ENCODE measurements at regions not wholly inside any gene's neighbourhood (a gene's known extent, or its start where the extent isn't known, plus 50 kb on each side); places are given as distances from the start of the nearest gene placed in this dataset.
"Not testable (repeated sequence)": the region's sequence is repeated elsewhere in the genome, so short reads cannot be mapped to it uniquely, and the experiment has no call there.

GRCh38 chr7:156050636-156051569, 238.6 kb upstream of the SHH start:
- DNase-seq (ENCODE audit: low spot score) = no peak
- in situ Hi-C loops (cut with HindIII; ENCODE audit: low sequenced_read_pairs) = no loop called here

GRCh38 chr7:156049366-156049765, 237.1 kb upstream of the SHH start:
- in situ Hi-C loops (cut with HindIII; ENCODE audit: low sequenced_read_pairs) = no loop called here
- no peak for DNase-seq (ENCODE audit: low spot score)

GRCh38 chr7:156046031-156046560, 233.8 kb upstream of the SHH start:
- in situ Hi-C loops (cut with HindIII; ENCODE audit: low sequenced_read_pairs) = no loop called here

GRCh38 chr7:156043416-156044178, 231.3 kb upstream of the SHH start:
- no peak for DNase-seq (ENCODE audit: low spot score)
- in situ Hi-C loops (cut with HindIII; ENCODE audit: low sequenced_read_pairs) = no loop called here

More at GRCh38 chr7:156046031-156046560, 233.8 kb upstream of the SHH start:
- DNase-seq (ENCODE audit: low spot score) = no peak

GRCh38 chr7:156041398-156041797, 229.1 kb upstream of the SHH start:
- in situ Hi-C loops (cut with HindIII; ENCODE audit: low sequenced_read_pairs) = no loop called here

GRCh38 chr7:156039971-156040677, 227.9 kb upstream of the SHH start:
- DNase-seq (ENCODE audit: low spot score) = no peak
- in situ Hi-C loops (cut with HindIII; ENCODE audit: low sequenced_read_pairs) = no loop called here

More at GRCh38 chr7:156041398-156041797, 229.1 kb upstream of the SHH start:
- DNase-seq (ENCODE audit: low spot score) = no peak

- in situ Hi-C loops (cut with HindIII; ENCODE audit: low sequenced_read_pairs) = no loop called here
- DNase-seq (ENCODE audit: low spot score) = no peak
These were observed 226.9 kb upstream of the SHH start for GRCh38 chr7:156039194-156039593.

GRCh38 chr7:156038345-156038744, 226.1 kb upstream of the SHH start:
- DNase-seq (ENCODE audit: low spot score) = no peak
- in situ Hi-C loops (cut with HindIII; ENCODE audit: low sequenced_read_pairs) = no loop called here

GRCh38 chr7:156036153-156036552, 223.9 kb upstream of the SHH start:
- DNase-seq (ENCODE audit: low spot score) = no peak
- in situ Hi-C loops (cut with HindIII; ENCODE audit: low sequenced_read_pairs) = no loop called here

GRCh38 chr7:156035387-156035786, 223.1 kb upstream of the SHH start:
- in situ Hi-C loops (cut with HindIII; ENCODE audit: low sequenced_read_pairs); DNase-seq (ENCODE audit: low spot score): not testable (repeated sequence)

GRCh38 chr7:156034397-156034796, 222.1 kb upstream of the SHH start:
- in situ Hi-C loops (cut with HindIII; ENCODE audit: low sequenced_read_pairs) = no loop called here
- DNase-seq (ENCODE audit: low spot score) = no peak

GRCh38 chr7:156032973-156033372, 220.7 kb upstream of the SHH start:
- in situ Hi-C loops (cut with HindIII; ENCODE audit: low sequenced_read_pairs) = no loop called here
- DNase-seq (ENCODE audit: low spot score) = no peak

- no peak for DNase-seq (ENCODE audit: low spot score)
- in situ Hi-C loops (cut with HindIII; ENCODE audit: low sequenced_read_pairs) = no loop called here
These were observed 219.6 kb upstream of the SHH start for GRCh38 chr7:156031679-156032478.

- in situ Hi-C loops (cut with HindIII; ENCODE audit: low sequenced_read_pairs) = no loop called here
- DNase-seq (ENCODE audit: low spot score) = no peak
These were observed 217.3 kb upstream of the SHH start for GRCh38 chr7:156029460-156030007.

- no peak for DNase-seq (ENCODE audit: low spot score)
- in situ Hi-C loops (cut with HindIII; ENCODE audit: low sequenced_read_pairs) = no loop called here
These were observed 216.3 kb upstream of the SHH start for GRCh38 chr7:156028521-156028920.

GRCh38 chr7:156027821-156028220, 215.6 kb upstream of the SHH start:
- no peak for DNase-seq (ENCODE audit: low spot score)
- in situ Hi-C loops (cut with HindIII; ENCODE audit: low sequenced_read_pairs) = no loop called here

- in situ Hi-C loops (cut with HindIII; ENCODE audit: low sequenced_read_pairs) = no loop called here
These were observed 214.3 kb upstream of the SHH start for GRCh38 chr7:156026603-156027002.

GRCh38 chr7:156026076-156026600, 213.9 kb upstream of the SHH start:
- in situ Hi-C loops (cut with HindIII; ENCODE audit: low sequenced_read_pairs) = no loop called here
- DNase-seq (ENCODE audit: low spot score) = peak; percentile 1

More at GRCh38 chr7:156026603-156027002, 214.3 kb upstream of the SHH start:
- DNase-seq (ENCODE audit: low spot score) = no peak
